ENCODE measurements at regions not wholly inside any gene's neighbourhood (a gene's known extent, or its start where the extent isn't known, plus 50 kb on each side); places are given as distances from the start of the nearest gene placed in this dataset.

- H3K4me1 Mint-ChIP-seq, result no peaks in the 10 kb centered on the region
- no peak for TF ChIP-seq CTCF (conservative IDR thresholded peaks at IDR 0.05)
- peaks cover 17% of the 10 kb centered on the region for H3K9me3 Mint-ChIP-seq
- no peak overlapping the region for H3K4me3 Mint-ChIP-seq
- peaks cover 5% of the 10 kb centered on the region for H3K36me3 Mint-ChIP-seq (ENCODE audit: low read depth)
- no peaks in the 10 kb centered on the region for H3K27me3 Mint-ChIP-seq (ENCODE audit: low read depth)
- no peak overlapping the region for H3K27ac Mint-ChIP-seq (ENCODE audit: unreplicated experiment)
- no peak for DNase-seq (ENCODE audit: low read depth, low spot score)
Measured at GRCh38 chr7:41758321-41758720, 55.4 kb upstream of the INHBA start.

- no peak for TF ChIP-seq CTCF (conservative IDR thresholded peaks at IDR 0.05)
- Mint-ChIP-seq H3K27ac (ENCODE audit: unreplicated experiment) (no peak overlapping the region), H3K4me1 (no peaks in the 10 kb centered on the region), H3K27me3 (ENCODE audit: low read depth) (no peaks in the 10 kb centered on the region), H3K4me3 (no peak overlapping the region), H3K9me3 (peaks cover 18% of the 10 kb centered on the region), H3K36me3 (ENCODE audit: low read depth) (peaks cover 8% of the 10 kb centered on the region)
- DNase-seq (ENCODE audit: low read depth, low spot score), result no peak
Measured at GRCh38 chr7:41756650-41757182, 53.8 kb upstream of the INHBA start.

DNA sequence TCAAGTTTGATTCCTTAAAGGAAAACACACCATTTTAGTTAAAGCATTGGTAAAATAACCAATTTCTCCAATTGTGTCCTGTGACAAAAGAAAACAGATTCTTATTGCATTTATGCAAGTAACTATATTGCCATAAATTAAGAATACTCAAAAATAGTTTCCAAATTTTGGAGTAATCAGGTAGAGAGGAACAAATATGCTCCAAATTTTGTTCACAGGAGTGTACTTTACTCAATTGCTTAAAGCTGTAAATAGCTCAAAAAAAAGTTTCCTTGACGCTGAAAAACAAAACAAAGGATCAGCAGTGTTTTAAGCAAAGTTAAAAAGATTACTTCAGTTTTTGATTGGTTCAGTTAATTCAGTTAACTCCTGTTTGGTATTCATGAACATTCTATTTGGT, 52.2 kb upstream of the INHBA start:
- H3K9me3 Mint-ChIP-seq, result peaks cover 18% of the 10 kb centered on the region
- TF ChIP-seq CTCF (conservative IDR thresholded peaks at IDR 0.05), result no peak
- H3K36me3 Mint-ChIP-seq (ENCODE audit: low read depth), result peaks cover 8% of the 10 kb centered on the region
- H3K27me3 Mint-ChIP-seq (ENCODE audit: low read depth), result no peaks in the 10 kb centered on the region
- H3K4me3 Mint-ChIP-seq, result no peak overlapping the region
- no peak overlapping the region for H3K27ac Mint-ChIP-seq (ENCODE audit: unreplicated experiment)
- H3K4me1 Mint-ChIP-seq, result no peaks in the 10 kb centered on the region
- no peak for DNase-seq (ENCODE audit: low read depth, low spot score)

DNA sequence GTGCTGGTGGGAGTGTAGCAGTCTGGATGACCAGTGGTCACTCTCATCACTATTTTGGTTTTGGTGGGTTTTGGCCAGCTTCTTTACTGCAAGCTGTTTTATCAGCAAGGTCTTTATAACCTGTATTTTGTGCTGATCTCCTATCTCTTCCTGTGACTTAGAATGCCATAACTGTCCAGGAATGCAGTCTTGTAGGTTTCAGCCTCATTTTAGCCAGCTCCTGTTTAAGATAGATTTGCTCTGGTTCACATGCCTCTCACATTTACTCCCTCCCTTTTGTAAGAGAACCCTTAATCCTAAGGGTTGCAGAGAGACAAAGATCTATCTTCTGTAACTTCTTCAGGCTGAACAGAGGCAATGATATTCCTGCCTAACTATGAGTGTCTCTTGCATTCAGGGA, 51.2 kb upstream of the INHBA start:
- Mint-ChIP-seq H3K36me3 (ENCODE audit: low read depth) (peaks cover 10% of the 10 kb centered on the region), H3K9me3 (peaks cover 16% of the 10 kb centered on the region)

More for the DNA sequence above, 51.2 kb upstream of the INHBA start:
- no peak for DNase-seq (ENCODE audit: low read depth, low spot score)
- Mint-ChIP-seq H3K4me3 (no peak overlapping the region), H3K4me1 (no peaks in the 10 kb centered on the region), H3K27ac (ENCODE audit: unreplicated experiment) (no peak overlapping the region), H3K27me3 (ENCODE audit: low read depth) (no peaks in the 10 kb centered on the region)
- TF ChIP-seq CTCF (conservative IDR thresholded peaks at IDR 0.05), result no peak

Data from neural crest cell (in vitro differentiated cells).